ENCODE measurements at regions not wholly inside any gene's neighbourhood (a gene's known extent, or its start where the extent isn't known, plus 50 kb on each side); places are given as distances from the start of the nearest gene placed in this dataset.
"Not testable (repeated sequence)": the region's sequence is repeated elsewhere in the genome, so short reads cannot be mapped to it uniquely, and the experiment has no call there.

DNA sequence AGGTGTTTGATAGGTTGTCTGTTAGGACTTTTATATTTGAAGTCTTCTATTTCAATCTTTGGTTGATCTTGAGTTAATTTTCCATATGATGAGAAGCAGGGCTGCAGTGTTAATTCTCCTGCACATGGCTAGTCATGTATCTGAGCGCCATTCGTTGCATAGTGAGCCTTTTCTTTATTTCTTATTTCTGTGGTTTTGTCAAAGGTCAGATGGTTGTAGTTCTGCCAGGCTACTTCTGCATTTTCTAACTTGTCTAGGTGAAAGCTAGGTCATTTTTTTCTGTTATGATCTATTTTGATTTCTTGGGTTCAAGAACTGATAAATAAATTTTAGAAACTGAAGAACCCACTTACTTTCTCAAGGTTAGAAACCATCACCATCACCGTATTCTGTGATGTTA is 56.7 kb downstream of the CCDC74A start:
- no peak for DNase-seq

- no peak for DNase-seq
These were observed 57.3 kb downstream of the CCDC74A start for GRCh38 chr2:131584940-131585339.

GRCh38 chr2:131588152-131588873 is 60.6 kb downstream of the CCDC74A start:
- DNase-seq, result no peak

DNA sequence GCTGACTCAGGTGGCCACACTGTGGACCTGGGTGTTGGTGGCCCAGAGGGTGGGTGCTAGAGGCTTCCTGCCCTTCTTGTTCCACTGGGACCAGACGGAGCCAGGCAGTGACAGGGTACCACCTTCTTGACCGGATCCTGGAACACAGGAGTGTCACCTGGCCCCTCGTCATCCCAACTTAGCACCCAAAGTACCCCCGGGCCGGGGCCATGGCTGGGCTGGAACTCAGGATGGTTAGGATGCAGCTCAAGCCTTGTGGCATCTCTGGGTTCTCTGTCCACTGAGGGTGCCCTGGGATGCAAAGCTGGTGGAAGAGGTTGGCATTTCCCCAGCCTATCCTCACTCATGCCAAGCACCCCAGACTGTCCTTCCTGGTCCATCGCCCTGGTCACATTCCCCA is 61.4 kb downstream of the CCDC74A start:
- DNase-seq, result not testable (repeated sequence)

- DNase-seq, result no peak
These were observed 62.7 kb downstream of the CCDC74A start for GRCh38 chr2:131590366-131590765.

DNA sequence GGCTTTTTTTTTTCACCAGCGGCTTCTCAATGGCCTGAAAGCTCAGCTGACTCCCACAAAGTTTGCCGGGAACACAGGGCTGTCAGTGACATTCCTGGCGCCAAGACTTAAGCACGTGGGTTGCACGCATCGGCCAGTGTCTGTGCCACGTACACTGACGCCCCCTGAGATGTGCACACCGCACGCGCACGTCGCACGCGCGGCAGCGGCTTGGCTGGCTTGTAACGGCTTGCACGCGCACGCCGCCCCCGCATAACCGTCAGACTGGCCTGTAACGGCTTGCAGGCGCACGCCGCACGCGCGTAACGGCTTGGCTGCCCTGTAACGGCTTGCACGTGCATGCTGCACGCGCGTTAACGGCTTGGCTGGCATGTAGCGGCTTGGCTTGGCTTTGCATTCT is 63.2 kb downstream of the CCDC74A start:
- DNase-seq, result no peak

DNA sequence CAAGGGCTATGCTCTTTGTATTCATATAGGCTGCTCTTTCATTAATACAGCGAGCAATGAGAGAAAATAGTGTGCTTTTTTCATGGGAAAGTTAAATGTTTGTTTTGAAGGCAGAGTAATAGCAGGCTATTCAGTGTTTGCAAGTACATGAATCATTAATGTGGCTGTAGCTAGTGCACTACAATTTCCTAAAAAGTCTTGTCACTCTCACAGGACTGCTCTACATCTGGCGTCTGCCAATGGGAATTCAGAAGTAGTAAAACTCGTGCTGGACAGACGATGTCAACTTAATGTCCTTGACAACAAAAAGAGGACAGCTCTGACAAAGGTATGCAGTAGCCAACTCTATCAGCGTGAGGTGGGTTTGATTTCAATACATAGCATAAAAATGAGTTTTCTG is 68.9 kb downstream of the CCDC74A start:
- DNase-seq, result not testable (repeated sequence)

DNA sequence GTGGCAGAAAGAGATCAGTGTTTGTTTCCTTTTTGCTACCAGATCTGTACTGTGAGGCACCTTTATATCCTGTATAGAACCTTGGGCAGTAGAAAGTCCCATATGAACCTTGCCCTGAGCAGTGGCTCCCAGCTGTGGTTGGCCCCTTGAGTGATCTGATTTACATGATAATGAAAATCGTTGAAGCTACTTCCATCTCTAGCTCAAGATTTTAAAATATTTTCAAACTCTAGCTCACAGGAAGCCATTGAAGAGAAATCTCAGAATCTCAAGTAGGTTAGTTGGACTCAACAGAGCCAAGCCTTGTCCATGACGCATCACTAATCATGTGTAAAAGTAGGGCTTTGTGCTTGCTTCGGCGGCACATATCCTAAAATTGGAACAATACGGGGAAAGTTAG is 74.8 kb downstream of the CCDC74A start:
- not testable (repeated sequence) for DNase-seq

- not testable (repeated sequence) for DNase-seq
These were observed 77.0 kb downstream of the CCDC74A start for GRCh38 chr2:131604652-131605051.

GRCh38 chr2:131606366-131606765 is 78.7 kb downstream of the CCDC74A start:
- DNase-seq, result not testable (repeated sequence)

GRCh38 chr2:131607056-131607455 is 79.4 kb downstream of the CCDC74A start:
- not testable (repeated sequence) for DNase-seq

- DNase-seq, result not testable (repeated sequence)
These were observed 86.9 kb downstream of the CCDC74A start for GRCh38 chr2:131614539-131614938.

DNA sequence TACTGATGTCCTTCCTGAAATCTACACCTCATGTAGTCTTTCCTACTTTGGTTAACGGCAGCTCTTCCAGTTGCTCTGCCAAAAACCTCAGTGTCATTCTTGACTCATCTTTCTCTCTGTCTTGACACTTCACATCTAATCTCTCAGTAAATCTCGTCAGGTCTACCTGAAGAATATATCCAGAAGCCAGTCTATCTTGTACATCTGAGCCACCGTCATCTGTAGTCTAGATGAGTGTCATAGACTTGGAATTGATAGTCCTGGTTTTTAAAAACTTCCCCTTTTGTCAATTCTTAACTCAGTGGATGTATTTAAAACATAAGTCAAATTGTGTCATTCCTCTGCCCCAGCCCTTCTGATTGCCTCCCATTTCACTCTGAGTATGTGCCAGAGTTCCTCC is 90.6 kb downstream of the CCDC74A start:
- DNase-seq, result not testable (repeated sequence)

DNA sequence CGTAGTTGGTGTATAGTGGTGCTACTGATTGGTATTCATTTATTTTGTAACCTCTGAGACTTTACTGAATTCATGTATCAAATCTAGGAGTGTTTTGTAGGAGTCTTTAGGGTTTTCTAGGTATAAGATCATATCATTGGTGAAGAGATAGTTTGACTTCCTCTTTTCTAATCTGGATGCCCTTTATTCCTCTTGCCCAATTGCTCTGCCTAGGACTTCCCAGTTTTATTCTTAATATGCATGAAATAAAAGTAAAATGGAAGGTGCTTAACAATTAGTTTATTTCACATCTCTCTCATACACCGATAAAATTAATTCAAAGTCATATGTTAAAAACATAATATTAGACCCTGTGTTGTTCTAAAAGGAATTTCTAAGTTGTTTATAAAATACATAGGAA is 95.2 kb downstream of the CCDC74A start:
- DNase-seq, result not testable (repeated sequence)

GRCh38 chr2:131626011-131626410 is 98.3 kb downstream of the CCDC74A start:
- DNase-seq, result not testable (repeated sequence)

GRCh38 chr2:131626565-131626964 is 98.9 kb downstream of the CCDC74A start:
- not testable (repeated sequence) for DNase-seq

GRCh38 chr2:131627777-131628176 is 100.1 kb downstream of the CCDC74A start:
- DNase-seq, result not testable (repeated sequence)

DNA sequence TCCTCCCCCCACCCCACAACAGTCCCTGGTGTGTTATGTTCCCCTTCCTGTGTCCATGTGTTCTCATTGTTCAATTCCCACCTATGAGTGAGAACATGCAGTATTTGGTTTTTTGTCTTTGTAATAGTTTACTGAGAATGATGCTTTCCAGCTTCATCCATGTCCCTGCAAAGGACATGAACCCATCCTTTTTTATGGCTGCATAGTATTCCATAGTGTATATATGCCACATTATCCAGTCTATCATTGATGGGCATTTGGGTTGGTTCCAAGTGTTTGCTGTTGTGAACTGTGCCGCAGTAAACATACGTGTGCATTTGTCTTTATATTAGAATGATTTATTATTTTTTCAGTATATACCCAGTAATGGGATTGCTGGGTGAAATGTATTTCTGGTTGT is 104.0 kb downstream of the CCDC74A start:
- DNase-seq, result not testable (repeated sequence)

DNA sequence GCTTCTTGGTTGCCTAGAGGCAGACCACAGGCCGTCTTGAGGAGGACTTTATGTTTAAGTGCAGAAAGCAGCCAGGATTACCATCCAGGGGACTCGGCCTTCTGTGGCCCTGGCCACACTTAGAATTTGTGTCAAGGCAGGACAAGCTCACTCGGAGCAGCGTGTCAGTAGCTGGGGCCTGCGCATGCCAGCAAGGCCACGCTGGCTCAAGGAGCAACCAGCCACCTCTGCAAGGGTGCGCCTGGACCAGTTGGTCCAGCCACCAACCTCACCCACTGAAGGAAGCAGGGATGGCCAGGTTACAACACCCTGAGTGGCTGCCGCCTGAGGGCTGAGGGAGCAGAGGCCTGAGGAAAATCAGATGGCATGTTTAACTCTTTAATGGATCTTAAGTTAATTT is 105.7 kb downstream of the CCDC74A start:
- not testable (repeated sequence) for DNase-seq

GRCh38 chr2:131633827-131634695 is 106.4 kb downstream of the CCDC74A start:
- not testable (repeated sequence) for DNase-seq

DNA sequence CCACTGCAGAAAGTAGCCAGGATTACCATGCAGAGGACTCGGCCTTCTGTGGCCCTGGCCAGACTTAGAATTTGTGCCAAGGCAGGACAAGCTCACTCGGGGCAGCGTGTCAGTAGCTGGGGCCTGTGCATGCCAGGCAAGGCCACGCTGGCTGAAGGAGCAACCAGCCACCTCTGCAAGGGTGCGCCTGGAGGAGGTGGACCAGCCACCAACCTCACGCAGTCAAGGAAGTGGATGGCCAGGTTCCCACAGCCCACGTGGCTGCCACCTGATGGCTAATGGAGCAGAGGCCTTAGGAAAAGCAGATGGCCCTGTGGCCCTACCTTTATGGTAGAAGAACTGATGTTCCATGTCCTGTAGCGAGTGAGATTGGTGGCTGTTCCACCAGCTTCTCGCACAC is 107.9 kb downstream of the CCDC74A start:
- DNase-seq, result no peak

DNA sequence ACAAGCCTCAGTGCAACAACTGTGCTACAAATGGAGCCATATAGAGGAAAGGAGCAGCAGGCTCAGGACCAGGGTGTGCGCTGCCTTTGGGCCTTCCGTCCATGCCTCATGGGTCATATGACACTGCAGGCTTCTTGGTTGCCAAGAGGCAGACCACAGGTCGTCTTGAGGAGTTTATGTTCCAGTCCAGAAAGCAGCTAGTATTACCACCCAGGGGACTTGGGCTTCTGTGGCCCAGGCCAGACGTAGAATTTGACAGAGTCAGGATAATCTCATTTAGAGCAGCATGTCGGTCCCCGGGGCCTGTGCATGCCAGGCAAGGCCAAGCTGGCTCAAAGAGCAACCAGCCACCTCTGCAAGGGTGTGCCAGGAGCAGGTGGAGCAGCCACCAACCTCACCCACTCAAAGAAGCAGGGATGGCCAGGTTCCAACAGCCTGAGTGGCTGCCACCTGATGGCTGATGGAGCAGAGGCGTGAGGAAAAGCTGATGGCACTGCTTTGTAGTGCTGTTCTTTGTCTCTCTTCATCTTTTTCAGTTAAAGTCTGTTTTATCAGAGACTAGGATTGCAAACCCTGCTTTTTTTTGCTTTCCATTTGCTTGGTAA is 109.1 kb downstream of the CCDC74A start:
- DNase-seq, result not testable (repeated sequence)

DNA sequence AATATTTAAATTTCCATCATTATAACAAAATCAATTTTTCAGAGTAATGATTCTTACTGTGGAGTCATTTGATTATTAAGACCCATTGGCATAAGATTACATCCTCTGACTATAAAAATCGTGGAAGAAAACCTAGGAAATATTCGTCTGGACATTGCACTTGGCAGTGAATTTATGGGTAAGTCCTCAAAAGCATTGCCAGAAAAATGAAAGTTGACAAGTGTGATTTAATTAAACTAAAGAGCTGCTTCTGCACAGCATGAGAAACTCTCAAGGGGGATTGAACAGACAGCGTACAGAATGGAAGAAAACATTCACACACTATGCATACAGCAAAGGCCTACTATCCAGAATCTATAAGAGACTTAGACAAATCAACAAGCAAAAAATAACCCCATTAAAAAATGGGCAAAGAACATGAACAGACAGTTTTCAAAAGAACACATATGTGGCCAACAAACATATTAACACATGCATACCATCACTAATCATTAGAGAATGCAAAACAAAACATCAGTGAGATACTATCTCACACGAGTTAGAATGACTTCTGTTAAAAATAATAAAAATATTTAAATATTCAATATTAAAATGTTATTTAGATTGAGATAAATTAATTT is 111.4 kb downstream of the CCDC74A start:
- DNase-seq, result not testable (repeated sequence)

All from CD4-positive, alpha-beta T cell treated with Interleukin-4 for 4 hours (primary cell).